ENCODE measurements at regions not wholly inside any gene's neighbourhood (a gene's known extent, or its start where the extent isn't known, plus 50 kb on each side); places are given as distances from the start of the nearest gene placed in this dataset.

DNA sequence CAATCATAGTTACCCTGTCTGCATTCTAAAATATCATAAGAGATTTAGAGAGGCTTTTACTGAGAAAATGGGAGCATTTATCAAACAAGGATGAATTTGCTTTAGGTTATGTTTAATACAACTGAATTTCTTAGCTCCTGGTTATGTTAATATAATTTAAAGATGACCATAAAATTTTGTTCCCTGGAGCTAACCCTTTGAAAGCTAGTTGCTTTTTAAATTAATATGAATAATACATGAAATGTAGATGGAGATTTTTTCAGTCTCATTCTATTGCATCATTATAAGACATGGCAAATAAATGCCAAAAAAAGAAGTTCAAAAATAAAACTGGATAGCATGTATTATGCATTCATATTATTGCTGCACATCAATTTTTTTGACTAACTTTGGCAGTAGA is 344.1 kb upstream of the NXPH2 start:
- dilution Hi-C loops (cut with MboI; ENCODE audit: extremely low pct_ligation_motif_present, low sequenced_read_pairs), result no loop called here
- no peaks in the 10 kb centered on the region for H3K9me3 ChIP-seq (ENCODE audit: control insufficient read depth, low read depth, low read length)
- H3K4me3 ChIP-seq (ENCODE audit: control insufficient read depth in 2 of 3, extremely low read depth in 1 of 3, insufficient read depth in 2 of 3, low read depth in 1 of 3, low read length in 3 of 3), result no peak overlapping the region
- no peaks in the 10 kb centered on the region for H3K27me3 ChIP-seq (ENCODE audit: control insufficient read depth, extremely low read depth, insufficient read depth, low read length)
- no peaks in the 10 kb centered on the region for H3K9me1 ChIP-seq (ENCODE audit: control insufficient read depth, extremely low read depth, insufficient read depth, low read length)
- FAIRE-seq (no peak), DNase-seq (ENCODE audit: low read depth, low spot score) (no peak)
- TF ChIP-seq CTCF (optimal IDR thresholded peaks at IDR 0.05 in 1 of 3, IDR thresholded peaks at IDR 0.05 in 1 of 3, conservative IDR thresholded peaks at IDR 0.05 in 1 of 3; ENCODE audit: extremely low read depth in 1 of 3, insufficient read depth in 2 of 3, low read length in 3 of 3) (no peak), EZH2 (IDR thresholded peaks at IDR 0.05; ENCODE audit: low read length) (no peak)
- no peaks in the 10 kb centered on the region for H4K20me1 ChIP-seq (ENCODE audit: control insufficient read depth, extremely low read depth, insufficient read depth, low read length)
- H3K36me3 ChIP-seq (ENCODE audit: control insufficient read depth in 2 of 2, extremely low read depth in 1 of 2, insufficient read depth in 2 of 2, low read length in 2 of 2), result no peaks in the 10 kb centered on the region
- H3K27ac ChIP-seq (ENCODE audit: control insufficient read depth, insufficient read depth, low read length), result no peak overlapping the region
- H3K4me1 ChIP-seq (ENCODE audit: control insufficient read depth, extremely low read depth, insufficient read depth, low read length), result no peaks in the 10 kb centered on the region
- H3K79me2 ChIP-seq (ENCODE audit: control insufficient read depth, insufficient read depth, low read length), result no peaks in the 10 kb centered on the region
- H2AFZ ChIP-seq (ENCODE audit: control insufficient read depth, low read length), result no peak overlapping the region
- no peak overlapping the region for H3K4me2 ChIP-seq (ENCODE audit: control insufficient read depth, extremely low read depth, insufficient read depth, low read depth, low read length)
- H3K9ac ChIP-seq (ENCODE audit: control insufficient read depth, extremely low read depth, insufficient read depth, low read length), result no peak overlapping the region

DNA sequence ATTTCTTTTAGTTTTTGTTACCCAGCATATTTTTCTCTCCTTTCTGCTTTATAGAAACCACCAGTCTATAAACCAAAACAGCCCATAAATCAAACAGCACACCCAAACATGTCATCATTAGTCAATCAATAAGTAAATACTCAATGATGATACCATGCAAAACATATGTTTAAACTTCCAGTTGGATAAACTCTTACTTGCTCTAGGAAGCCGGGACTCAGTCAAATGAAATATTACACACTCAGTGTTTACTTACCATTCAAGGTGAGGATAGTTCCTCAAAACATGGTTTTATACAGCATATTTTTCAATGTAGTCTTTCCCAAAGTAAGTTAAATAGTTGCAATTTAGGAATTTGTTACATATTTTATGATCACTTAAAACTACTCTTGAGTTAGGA is 343.6 kb upstream of the NXPH2 start:
- FAIRE-seq (no peak), DNase-seq (ENCODE audit: low read depth, low spot score) (no peak)
- Histone ChIP-seq H3K9ac (ENCODE audit: control insufficient read depth, extremely low read depth, insufficient read depth, low read length) (no peak overlapping the region), H3K4me1 (ENCODE audit: control insufficient read depth, extremely low read depth, insufficient read depth, low read length) (no peaks in the 10 kb centered on the region), H3K36me3 (ENCODE audit: control insufficient read depth in 2 of 2, extremely low read depth in 1 of 2, insufficient read depth in 2 of 2, low read length in 2 of 2) (no peaks in the 10 kb centered on the region), H3K9me1 (ENCODE audit: control insufficient read depth, extremely low read depth, insufficient read depth, low read length) (no peaks in the 10 kb centered on the region), H3K27ac (ENCODE audit: control insufficient read depth, insufficient read depth, low read length) (no peak overlapping the region), H3K4me3 (ENCODE audit: control insufficient read depth in 2 of 3, extremely low read depth in 1 of 3, insufficient read depth in 2 of 3, low read depth in 1 of 3, low read length in 3 of 3) (no peak overlapping the region), H3K27me3 (ENCODE audit: control insufficient read depth, extremely low read depth, insufficient read depth, low read length) (no peaks in the 10 kb centered on the region), H3K9me3 (ENCODE audit: control insufficient read depth, low read depth, low read length) (no peaks in the 10 kb centered on the region), H2AFZ (ENCODE audit: control insufficient read depth, low read length) (no peak overlapping the region), H4K20me1 (ENCODE audit: control insufficient read depth, extremely low read depth, insufficient read depth, low read length) (no peaks in the 10 kb centered on the region), H3K4me2 (ENCODE audit: control insufficient read depth, extremely low read depth, insufficient read depth, low read depth, low read length) (no peak overlapping the region), H3K79me2 (ENCODE audit: control insufficient read depth, insufficient read depth, low read length) (no peaks in the 10 kb centered on the region)
- dilution Hi-C loops (cut with MboI; ENCODE audit: extremely low pct_ligation_motif_present, low sequenced_read_pairs), result no loop called here
- TF ChIP-seq CTCF (optimal IDR thresholded peaks at IDR 0.05 in 1 of 3, IDR thresholded peaks at IDR 0.05 in 1 of 3, conservative IDR thresholded peaks at IDR 0.05 in 1 of 3; ENCODE audit: extremely low read depth in 1 of 3, insufficient read depth in 2 of 3, low read length in 3 of 3) (no peak), EZH2 (IDR thresholded peaks at IDR 0.05; ENCODE audit: low read length) (no peak)
